ENCODE measurements at regions not wholly inside any gene's neighbourhood (a gene's known extent, or its start where the extent isn't known, plus 50 kb on each side); places are given as distances from the start of the nearest gene placed in this dataset.

GRCh38 chr17:62875296-62875695 lies 67.2 kb upstream of the MARCHF10 start (continued):
- TF ChIP-seq BATF2 (CRISPR knock-in tag; IDR thresholded peaks at IDR 0.05) (no peak), E2F1 (CRISPR knock-in tag; IDR thresholded peaks at IDR 0.05) (no peak), SMARCC2 (IDR thresholded peaks at IDR 0.05) (no peak), SP2 (CRISPR knock-in tag; IDR thresholded peaks at IDR 0.05) (no peak), TOPORS (CRISPR knock-in tag; IDR thresholded peaks at IDR 0.05) (no peak), TCF7 (IDR thresholded peaks at IDR 0.05; ENCODE audit: low read depth) (no peak), MLLT10 (CRISPR knock-in tag; IDR thresholded peaks at IDR 0.05) (no peak), RERE (CRISPR knock-in tag; IDR thresholded peaks at IDR 0.05; ENCODE audit: low read depth) (no peak)
